Kidney tubule cell (primary cell): ENCODE measurements at regions not wholly inside any gene's neighbourhood (a gene's known extent, or its start where the extent isn't known, plus 50 kb on each side); places are given as distances from the start of the nearest gene placed in this dataset.
A peak's percentile ranks its signal among the peaks of the same experiment; 100 is the strongest.

Experiments
- DNase-seq: peaks from one replicate; pipeline ENCODE4 v3.0.0-alpha.2; 2018; ENCODE audit warnings: low spot score

GRCh38 chr17:36816214-36816906, 120.9 kb upstream of the LHX1 start:
- no peak for DNase-seq

- DNase-seq: no peak
These were observed 120.4 kb upstream of the LHX1 start for GRCh38 chr17:36816907-36817288.

DNA sequence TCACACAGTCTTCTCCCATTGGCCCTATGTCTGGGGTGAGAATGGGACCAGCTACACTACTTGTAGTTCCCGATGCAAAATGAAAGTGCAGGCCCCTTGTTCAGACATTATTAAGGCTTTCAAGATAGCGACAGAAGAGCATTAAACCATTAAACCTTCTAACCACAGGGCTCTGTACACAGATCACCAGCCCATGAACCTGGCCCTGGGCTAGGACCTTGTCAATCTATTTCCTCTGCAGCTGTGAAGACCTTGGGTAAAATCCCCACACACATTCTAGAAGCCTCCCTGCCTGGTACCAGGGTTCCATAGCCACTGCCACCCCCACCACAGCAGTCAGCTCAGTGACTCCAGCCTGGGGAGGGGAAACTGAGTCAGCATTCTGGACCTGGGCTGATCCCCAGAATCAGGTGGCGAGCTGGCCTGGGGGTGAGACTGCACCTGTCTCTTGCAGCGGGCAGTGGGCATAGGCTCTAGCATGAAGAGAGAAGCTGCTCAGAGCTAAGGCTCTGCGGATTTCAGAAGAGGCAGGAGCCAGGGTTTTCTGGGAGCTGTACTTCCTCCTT, 119.7 kb upstream of the LHX1 start:
- DNase-seq: no peak

- no peak for DNase-seq
These were observed 119.0 kb upstream of the LHX1 start for GRCh38 chr17:36818134-36818825.

- DNase-seq: no peak
These were observed 113.2 kb upstream of the LHX1 start for GRCh38 chr17:36823850-36824677.

DNA sequence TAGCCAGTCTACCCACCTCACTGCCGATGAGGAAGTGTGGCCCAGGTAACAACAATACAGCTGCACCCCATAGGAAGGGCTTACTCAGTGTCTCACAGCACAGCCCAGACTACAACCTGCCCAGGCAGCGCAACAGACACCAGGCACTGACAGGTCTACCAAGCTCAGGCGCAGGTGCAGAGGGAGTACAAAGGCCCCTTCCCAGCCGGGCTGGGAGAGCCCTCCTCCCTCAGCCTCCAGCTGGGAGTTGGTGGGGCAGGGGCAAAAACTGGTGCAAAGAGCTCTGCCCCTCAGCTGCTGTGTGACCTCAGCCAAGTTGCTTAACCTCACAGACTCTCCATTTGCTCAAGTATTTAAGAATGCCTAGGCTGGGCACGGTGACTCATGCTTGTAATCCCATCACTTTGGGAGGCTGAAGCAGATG, 112.6 kb upstream of the LHX1 start:
- peak; percentile 8 for DNase-seq

- DNase-seq: no peak
These were observed 112.2 kb upstream of the LHX1 start for GRCh38 chr17:36825113-36825512.

- DNase-seq: no peak
These were observed 111.8 kb upstream of the LHX1 start for GRCh38 chr17:36825521-36825920.

- no peak for DNase-seq
These were observed 111.3 kb upstream of the LHX1 start for GRCh38 chr17:36825951-36826350.

GRCh38 chr17:36827081-36827480, 110.2 kb upstream of the LHX1 start:
- no peak for DNase-seq

DNA sequence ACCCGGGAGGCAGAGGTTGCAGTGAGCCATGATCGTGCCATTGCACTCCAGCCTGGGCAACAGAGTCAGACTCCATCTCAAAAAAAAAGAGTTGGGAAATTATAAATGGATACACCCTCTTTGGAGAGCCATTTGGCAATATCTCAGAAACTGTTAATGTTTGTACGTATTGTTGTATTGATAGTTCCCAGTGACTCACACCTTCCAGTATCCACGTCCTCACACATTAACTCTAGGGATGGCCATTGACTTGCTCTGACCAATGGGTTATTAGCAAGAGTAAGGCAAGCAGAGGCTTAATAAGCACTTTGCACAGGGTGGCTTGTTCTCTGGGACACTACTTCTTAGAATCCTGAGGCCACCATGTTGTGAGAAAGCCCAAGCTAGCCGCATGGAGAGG, 107.6 kb upstream of the LHX1 start:
- peak; percentile 37 for DNase-seq

DNA sequence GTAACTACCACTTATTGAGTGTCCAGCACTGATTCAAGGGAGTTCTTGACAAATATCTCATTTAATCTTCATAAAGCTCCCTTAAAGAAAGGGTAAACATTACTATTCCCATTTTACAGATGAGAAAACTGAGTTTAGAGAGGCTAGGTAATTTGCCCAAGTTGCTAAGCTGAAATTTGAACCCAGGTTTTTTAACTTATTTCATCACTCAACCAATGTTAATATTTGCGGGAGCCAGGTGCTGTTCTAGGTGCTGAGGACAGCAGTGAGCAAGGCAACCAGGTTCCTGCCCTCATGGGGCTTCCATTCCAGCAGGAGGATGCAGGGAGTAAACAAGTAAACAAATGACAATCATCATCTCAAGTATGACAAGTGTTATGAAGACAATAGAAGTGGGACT, 104.0 kb upstream of the LHX1 start:
- no peak for DNase-seq

- no peak for DNase-seq
These were observed 102.2 kb upstream of the LHX1 start for GRCh38 chr17:36835036-36835435.

DNA sequence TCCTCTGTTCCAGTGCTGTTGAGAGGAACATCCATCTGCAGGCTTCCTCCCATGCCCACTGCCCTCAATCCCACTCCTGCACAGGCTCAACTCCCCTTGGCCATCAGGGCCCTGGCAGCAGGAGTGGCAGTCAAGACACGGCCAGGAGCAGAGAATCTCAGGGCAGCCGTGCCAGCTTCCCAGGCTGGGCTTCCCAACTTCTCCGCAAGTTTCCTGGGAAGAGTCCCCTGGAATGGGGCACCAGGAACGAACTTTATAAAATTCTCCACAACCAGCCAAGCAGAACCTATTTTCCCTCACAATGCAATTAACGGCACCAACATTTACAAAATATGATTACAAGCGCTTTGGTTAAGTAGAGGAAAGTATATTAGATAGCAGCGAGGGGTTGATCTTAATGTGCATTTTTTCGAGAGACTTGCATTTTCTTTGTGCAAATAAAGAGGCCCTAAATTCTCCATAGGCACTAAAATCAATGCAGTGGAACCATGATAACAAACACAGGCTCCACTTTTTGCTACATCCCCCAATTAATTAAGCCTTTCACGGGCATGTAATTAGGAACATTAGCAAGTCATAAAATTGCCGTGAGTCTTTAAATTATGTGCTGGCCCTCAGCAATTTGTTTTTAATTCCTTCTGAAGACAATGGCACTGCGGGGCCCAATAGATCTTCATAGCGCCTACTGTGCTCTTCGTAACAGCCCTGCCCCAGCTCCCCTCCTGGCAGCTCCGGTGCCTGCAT, 99.9 kb upstream of the LHX1 start:
- DNase-seq: peak; percentile 25

GRCh38 chr17:36837939-36838272, 99.4 kb upstream of the LHX1 start:
- no peak for DNase-seq

DNA sequence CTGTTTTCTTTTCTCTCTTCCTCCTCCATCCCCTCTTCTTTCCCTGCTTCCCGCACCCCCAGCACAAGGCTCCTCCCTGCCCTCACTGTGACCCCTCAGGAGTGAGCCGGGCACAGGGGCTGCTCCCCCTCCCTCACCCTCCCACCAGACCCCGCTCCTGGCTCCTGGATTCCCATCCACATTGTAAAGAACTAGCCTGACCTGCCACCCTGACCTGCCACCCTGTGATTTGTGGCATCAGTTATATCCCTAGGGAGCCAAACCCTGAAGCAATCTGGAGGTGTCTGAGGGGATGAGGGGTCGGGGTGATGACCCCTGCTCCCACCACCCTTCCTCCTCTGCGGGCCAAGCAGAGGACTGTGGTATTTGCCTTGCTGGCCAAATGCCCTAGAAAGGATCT, 98.0 kb upstream of the LHX1 start:
- DNase-seq: no peak

DNA sequence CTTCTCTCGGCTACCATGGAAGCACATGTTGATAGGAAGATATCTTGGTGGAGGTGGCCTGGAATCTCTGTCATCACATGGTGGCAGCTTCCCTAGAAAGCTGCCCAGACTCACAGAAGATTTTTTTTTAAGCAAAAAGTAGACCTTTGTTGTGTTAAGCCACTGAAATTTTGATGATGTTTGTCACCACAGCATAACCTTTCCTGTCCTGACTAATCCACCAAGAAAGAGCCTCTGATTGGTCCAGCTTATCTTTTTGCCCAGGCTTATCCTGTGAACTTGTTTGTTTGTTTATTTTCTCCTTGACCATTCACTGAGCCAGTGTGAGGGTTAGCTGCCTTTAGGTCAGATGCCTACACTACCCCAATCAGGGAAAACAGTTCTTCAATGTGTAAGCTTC, 96.5 kb upstream of the LHX1 start:
- no peak for DNase-seq

DNA sequence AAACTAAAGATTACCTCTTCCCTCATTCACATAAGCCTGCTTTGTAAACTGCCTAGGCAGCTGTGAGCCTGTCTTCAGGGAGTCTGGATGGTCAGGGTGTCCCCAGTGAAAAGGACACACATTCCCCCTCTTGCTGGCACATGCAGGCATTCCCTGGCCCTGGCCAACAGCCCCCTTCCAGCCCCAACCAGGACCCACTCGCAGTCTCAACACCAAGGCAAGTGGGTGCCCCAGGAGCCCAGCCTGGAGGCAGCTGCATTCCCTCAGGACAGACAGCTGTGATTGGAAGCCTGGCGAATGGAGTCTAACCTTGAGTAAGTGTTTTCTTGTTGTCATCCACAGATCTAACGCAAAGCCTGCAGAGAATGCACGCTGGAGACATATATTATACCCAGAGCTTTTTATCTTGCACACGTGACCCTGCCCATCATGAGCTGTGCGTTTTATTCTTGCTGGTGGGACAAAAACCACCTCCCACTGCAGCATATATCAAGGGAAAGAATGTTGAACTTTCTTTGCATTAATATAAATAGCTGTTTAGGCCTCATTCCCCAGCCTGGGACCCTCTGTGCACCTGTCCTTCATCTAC, 95.0 kb upstream of the LHX1 start:
- no peak for DNase-seq

DNA sequence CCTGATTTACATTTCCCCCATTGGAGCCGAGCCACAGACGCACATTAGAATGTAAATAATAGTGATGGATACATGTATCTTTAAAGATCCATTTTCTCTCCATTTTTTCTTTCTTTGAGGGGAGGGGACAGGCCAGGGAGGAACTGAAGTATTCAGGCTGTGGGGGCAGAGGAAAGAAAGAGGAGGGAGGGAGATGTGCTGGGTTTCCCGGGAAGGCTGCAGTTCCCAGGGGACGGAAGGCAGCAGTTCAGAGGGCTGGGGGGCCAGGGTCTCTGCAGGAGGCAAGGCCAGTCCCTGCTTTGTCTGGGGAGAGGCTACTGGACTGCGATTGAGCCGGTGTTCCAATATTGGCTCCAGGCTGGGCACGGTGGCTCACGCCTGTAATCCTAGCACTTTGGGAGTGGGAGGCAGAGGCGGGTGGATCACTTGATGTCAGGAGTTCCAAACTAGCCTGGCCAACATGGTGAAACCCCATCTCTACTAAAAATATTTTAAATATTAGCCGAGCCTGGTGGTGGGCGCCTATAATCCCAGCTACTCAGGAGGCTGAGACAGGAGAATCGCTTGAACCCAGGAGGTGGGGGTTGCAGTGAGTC, 94.2 kb upstream of the LHX1 start:
- no peak for DNase-seq

DNA sequence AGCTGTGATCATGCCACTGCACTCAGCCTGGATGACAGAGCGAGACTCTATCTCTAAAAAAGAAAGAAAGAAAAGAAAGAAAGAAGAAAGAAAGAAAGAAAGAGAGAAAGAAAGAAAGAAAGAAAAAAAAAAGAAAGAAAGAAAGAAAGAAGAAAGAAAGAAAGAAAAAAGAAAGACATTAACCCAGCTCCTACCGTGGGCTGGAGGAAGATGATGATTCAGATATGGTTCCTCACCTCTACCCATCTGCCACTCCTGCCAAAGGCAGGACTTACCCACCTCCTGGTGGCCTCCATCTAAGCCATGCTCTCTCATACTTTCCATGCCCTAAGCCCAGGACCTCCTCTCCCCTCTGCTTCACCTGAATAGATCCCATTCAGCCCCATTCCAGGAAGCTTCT, 93.3 kb upstream of the LHX1 start:
- DNase-seq: no peak

GRCh38 chr17:36844601-36845000, 92.7 kb upstream of the LHX1 start:
- DNase-seq: no peak
